ENCODE measurements at regions not wholly inside any gene's neighbourhood (a gene's known extent, or its start where the extent isn't known, plus 50 kb on each side); places are given as distances from the start of the nearest gene placed in this dataset.

GRCh38 chr1:96020378-96020777, 701.2 kb upstream of the PTBP2 start:
- DNase-seq, result no peak

- DNase-seq, result no peak
Measured at GRCh38 chr1:96025062-96025461, 696.5 kb upstream of the PTBP2 start.

GRCh38 chr1:96028071-96028470, 693.5 kb upstream of the PTBP2 start:
- DNase-seq, result no peak

GRCh38 chr1:96030312-96030711, 691.3 kb upstream of the PTBP2 start:
- no peak for DNase-seq

- no peak for DNase-seq
Measured at GRCh38 chr1:96034006-96034405, 687.6 kb upstream of the PTBP2 start.

- DNase-seq, result no peak
Measured at GRCh38 chr1:96036763-96037162, 684.8 kb upstream of the PTBP2 start.

GRCh38 chr1:96038636-96039035, 682.9 kb upstream of the PTBP2 start:
- no peak for DNase-seq

GRCh38 chr1:96039910-96040309, 681.7 kb upstream of the PTBP2 start:
- DNase-seq, result no peak

GRCh38 chr1:96041470-96041869, 680.1 kb upstream of the PTBP2 start:
- DNase-seq, result no peak

GRCh38 chr1:96048572-96049212, 672.9 kb upstream of the PTBP2 start:
- DNase-seq, result no peak

GRCh38 chr1:96049759-96050409, 671.7 kb upstream of the PTBP2 start:
- DNase-seq, result no peak

- DNase-seq, result no peak
Measured at GRCh38 chr1:96059276-96059675, 662.3 kb upstream of the PTBP2 start.

- no peak for DNase-seq
Measured at GRCh38 chr1:96059736-96060135, 661.8 kb upstream of the PTBP2 start.

GRCh38 chr1:96060621-96061020, 661.0 kb upstream of the PTBP2 start:
- DNase-seq, result no peak

- no peak for DNase-seq
Measured at GRCh38 chr1:96072021-96072420, 649.6 kb upstream of the PTBP2 start.

- no peak for DNase-seq
Measured at GRCh38 chr1:96073100-96073499, 648.5 kb upstream of the PTBP2 start.

- no peak for DNase-seq
Measured at GRCh38 chr1:96074422-96074821, 647.2 kb upstream of the PTBP2 start.

GRCh38 chr1:96074876-96075577, 646.6 kb upstream of the PTBP2 start:
- DNase-seq, result no peak

GRCh38 chr1:96075704-96076455, 645.7 kb upstream of the PTBP2 start:
- DNase-seq, result no peak

GRCh38 chr1:96076589-96076988, 645.0 kb upstream of the PTBP2 start:
- DNase-seq, result no peak

- no peak for DNase-seq
Measured at GRCh38 chr1:96079581-96079980, 642.0 kb upstream of the PTBP2 start.

- no peak for DNase-seq
Measured at GRCh38 chr1:96080925-96081324, 640.7 kb upstream of the PTBP2 start.

GRCh38 chr1:96087719-96088118, 633.9 kb upstream of the PTBP2 start:
- DNase-seq, result no peak

GRCh38 chr1:96090134-96090533, 631.5 kb upstream of the PTBP2 start:
- DNase-seq, result no peak

All from inflammatory macrophage treated with lipopolysaccharide for 4 hours (primary cell).